ENCODE measurements at regions not wholly inside any gene's neighbourhood (a gene's known extent, or its start where the extent isn't known, plus 50 kb on each side); places are given as distances from the start of the nearest gene placed in this dataset.

- no peak overlapping the region for H3K27ac Mint-ChIP-seq
- DNase-seq (no peak), ATAC-seq (replicated peaks) (no peak)
- no peaks in the 10 kb centered on the region for H3K36me3 Mint-ChIP-seq
- H3K27me3 Mint-ChIP-seq, result peaks cover 0 to 4% of the 10 kb centered on the region in 2 donors
- peaks cover 0 to 5% of the 10 kb centered on the region in 2 donors for H3K9me3 Mint-ChIP-seq
- no peaks in the 10 kb centered on the region for H3K4me1 Mint-ChIP-seq
- H3K4me3 Mint-ChIP-seq, result no peak overlapping the region
Observed at GRCh38 chr3:70608434-70608833, 296.0 kb upstream of the MDFIC2 start.

DNA sequence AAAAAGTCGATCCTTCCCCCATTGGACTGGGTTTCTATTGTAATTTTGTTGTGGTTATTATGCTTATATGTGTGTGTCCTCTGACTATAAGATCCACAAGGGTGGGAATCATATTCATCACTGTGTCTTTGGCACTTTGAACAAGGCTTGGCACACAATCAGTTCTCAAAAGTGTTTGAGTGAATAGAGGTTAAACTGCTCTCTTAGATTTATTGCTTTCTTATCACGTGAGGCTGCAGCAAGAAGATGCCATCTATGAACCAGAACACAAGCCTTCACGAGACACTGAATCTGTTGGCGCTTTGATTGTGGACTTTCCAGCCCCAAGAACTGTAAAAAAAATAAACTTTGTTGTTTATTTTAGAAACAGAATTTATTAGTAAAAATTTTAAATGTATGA, 295.0 kb upstream of the MDFIC2 start:
- ATAC-seq (replicated peaks) (no peak), DNase-seq (no peak)
- no peaks in the 10 kb centered on the region for H3K4me1 Mint-ChIP-seq
- no peaks in the 10 kb centered on the region for H3K9me3 Mint-ChIP-seq
- H3K27ac Mint-ChIP-seq, result no peak overlapping the region
- H3K36me3 Mint-ChIP-seq, result no peaks in the 10 kb centered on the region
- H3K27me3 Mint-ChIP-seq, result peaks cover 0 to 4% of the 10 kb centered on the region in 2 donors
- no peak overlapping the region for H3K4me3 Mint-ChIP-seq

GRCh38 chr3:70606018-70606417, 293.6 kb upstream of the MDFIC2 start:
- no peak overlapping the region for H3K4me3 Mint-ChIP-seq
- no peak for DNase-seq
- H3K27me3 Mint-ChIP-seq, result peaks cover 0 to 4% of the 10 kb centered on the region in 2 donors
- no peak overlapping the region for H3K27ac Mint-ChIP-seq
- no peaks in the 10 kb centered on the region for H3K4me1 Mint-ChIP-seq
- no peaks in the 10 kb centered on the region for H3K36me3 Mint-ChIP-seq
- ATAC-seq (replicated peaks), result no peak
- H3K9me3 Mint-ChIP-seq, result no peaks in the 10 kb centered on the region

- no peaks in the 10 kb centered on the region for H3K4me1 Mint-ChIP-seq
- no peak for ATAC-seq (replicated peaks)
- H3K27ac Mint-ChIP-seq, result no peak overlapping the region
Observed at GRCh38 chr3:70603103-70603502, 290.7 kb upstream of the MDFIC2 start.

GRCh38 chr3:70597312-70597711, 284.9 kb upstream of the MDFIC2 start:
- no peaks in the 10 kb centered on the region for H3K36me3 Mint-ChIP-seq
- H3K27ac Mint-ChIP-seq, result no peak overlapping the region
- no peak overlapping the region for H3K4me3 Mint-ChIP-seq
- H3K27me3 Mint-ChIP-seq, result peaks cover 11% of the 10 kb centered on the region in 2 donors
- no peak for ATAC-seq (replicated peaks)
- DNase-seq, result no peak
- no peaks in the 10 kb centered on the region for H3K9me3 Mint-ChIP-seq
- H3K4me1 Mint-ChIP-seq, result no peaks in the 10 kb centered on the region

More at GRCh38 chr3:70603103-70603502, 290.7 kb upstream of the MDFIC2 start:
- Mint-ChIP-seq H3K9me3 (no peaks in the 10 kb centered on the region), H3K36me3 (no peaks in the 10 kb centered on the region), H3K4me3 (no peak overlapping the region), H3K27me3 (peaks cover 2 to 4% of the 10 kb centered on the region in 2 donors)
- DNase-seq, result no peak

GRCh38 chr3:70583682-70584081, 271.2 kb upstream of the MDFIC2 start:
- DNase-seq, result no peak
- no peak overlapping the region for H3K27ac Mint-ChIP-seq
- ATAC-seq (replicated peaks), result no peak

GRCh38 chr3:70582803-70583202, 270.4 kb upstream of the MDFIC2 start:
- H3K27ac Mint-ChIP-seq, result no peak overlapping the region
- H3K9me3 Mint-ChIP-seq, result no peaks in the 10 kb centered on the region
- H3K27me3 Mint-ChIP-seq, result peaks cover 10 to 11% of the 10 kb centered on the region in 2 donors
- ATAC-seq (replicated peaks) (no peak), DNase-seq (no peak)
- H3K4me1 Mint-ChIP-seq, result no peaks in the 10 kb centered on the region
- no peak overlapping the region for H3K4me3 Mint-ChIP-seq
- no peaks in the 10 kb centered on the region for H3K36me3 Mint-ChIP-seq

More at GRCh38 chr3:70583682-70584081, 271.2 kb upstream of the MDFIC2 start:
- H3K27me3 Mint-ChIP-seq, result peaks cover 5 to 6% of the 10 kb centered on the region in 2 donors
- H3K36me3 Mint-ChIP-seq, result no peaks in the 10 kb centered on the region
- no peak overlapping the region for H3K4me3 Mint-ChIP-seq
- H3K9me3 Mint-ChIP-seq, result no peaks in the 10 kb centered on the region
- no peaks in the 10 kb centered on the region for H3K4me1 Mint-ChIP-seq

DNA sequence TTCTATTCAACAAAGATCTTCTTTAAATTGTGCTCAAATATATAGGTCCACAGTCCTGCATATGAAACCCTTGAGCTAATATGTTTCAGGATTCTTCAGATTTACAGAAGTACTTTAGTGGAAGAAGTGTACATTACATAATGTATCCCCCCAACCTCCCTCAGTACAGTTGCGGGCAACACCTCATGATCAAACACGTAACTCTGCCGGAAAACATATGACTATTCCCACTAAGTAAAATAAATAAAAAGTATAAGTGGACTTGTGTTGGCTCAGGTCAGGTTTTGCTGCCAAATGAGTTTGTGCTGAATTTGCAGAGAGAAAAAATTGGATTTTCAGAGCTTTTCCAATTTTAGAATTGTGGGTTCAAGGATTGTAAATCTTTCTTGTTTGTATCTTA, 267.6 kb upstream of the MDFIC2 start:
- no peaks in the 10 kb centered on the region for H3K36me3 Mint-ChIP-seq
- no peak overlapping the region for H3K4me3 Mint-ChIP-seq
- DNase-seq (no peak), ATAC-seq (replicated peaks) (no peak)
- H3K4me1 Mint-ChIP-seq, result no peaks in the 10 kb centered on the region
- no peak overlapping the region for H3K27ac Mint-ChIP-seq
- no peaks in the 10 kb centered on the region for H3K9me3 Mint-ChIP-seq
- peaks cover 13 to 21% of the 10 kb centered on the region in 2 donors for H3K27me3 Mint-ChIP-seq

- peaks cover 9 to 21% of the 10 kb centered on the region in 2 donors for H3K27me3 Mint-ChIP-seq
- ATAC-seq (replicated peaks), result no peak
- no peak overlapping the region for H3K27ac Mint-ChIP-seq
- DNase-seq, result no peak
- peaks cover 1 to 11% of the 10 kb centered on the region in 2 donors for H3K4me1 Mint-ChIP-seq
- no peaks in the 10 kb centered on the region for H3K36me3 Mint-ChIP-seq
- no peak overlapping the region for H3K4me3 Mint-ChIP-seq
- H3K9me3 Mint-ChIP-seq, result no peaks in the 10 kb centered on the region
Observed at GRCh38 chr3:70571696-70572095, 259.3 kb upstream of the MDFIC2 start.

DNA sequence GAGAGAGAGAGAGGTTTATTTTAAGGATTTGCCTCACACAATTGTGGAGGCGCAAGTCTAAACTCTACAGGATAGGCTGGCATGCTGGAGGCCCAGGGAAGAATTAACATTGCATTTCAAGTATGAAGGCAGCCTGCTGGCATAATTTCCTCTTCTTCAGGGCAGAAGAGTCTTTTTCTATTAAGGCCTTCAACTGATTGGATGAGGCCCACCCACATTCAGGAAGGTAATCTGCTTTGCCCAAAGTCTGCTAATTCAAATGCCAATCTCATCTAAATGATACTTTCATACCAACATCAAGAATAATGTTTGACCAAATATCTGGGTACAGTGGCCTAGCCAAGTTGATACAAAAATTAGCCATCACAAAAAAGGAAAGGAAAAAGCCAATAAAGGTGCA, 258.1 kb upstream of the MDFIC2 start:
- peaks cover 9 to 21% of the 10 kb centered on the region in 2 donors for H3K27me3 Mint-ChIP-seq
- no peak for DNase-seq
- H3K36me3 Mint-ChIP-seq, result no peaks in the 10 kb centered on the region
- peaks cover 1 to 20% of the 10 kb centered on the region in 2 donors for H3K4me1 Mint-ChIP-seq
- no peak overlapping the region for H3K27ac Mint-ChIP-seq
- H3K9me3 Mint-ChIP-seq, result no peaks in the 10 kb centered on the region
- H3K4me3 Mint-ChIP-seq, result no peak overlapping the region
- ATAC-seq (replicated peaks), result no peak

GRCh38 chr3:70568626-70569025, 256.2 kb upstream of the MDFIC2 start:
- peaks cover 0 to 13% of the 10 kb centered on the region in 2 donors for H3K27me3 Mint-ChIP-seq
- DNase-seq (no peak), ATAC-seq (replicated peaks) (no peak)
- no peak overlapping the region for H3K4me3 Mint-ChIP-seq
- H3K27ac Mint-ChIP-seq, result no peak overlapping the region
- H3K4me1 Mint-ChIP-seq, result peaks cover 1 to 20% of the 10 kb centered on the region in 2 donors
- peaks cover 0 to 1% of the 10 kb centered on the region in 2 donors for H3K36me3 Mint-ChIP-seq
- peaks cover 5% of the 10 kb centered on the region in 2 donors for H3K9me3 Mint-ChIP-seq

DNA sequence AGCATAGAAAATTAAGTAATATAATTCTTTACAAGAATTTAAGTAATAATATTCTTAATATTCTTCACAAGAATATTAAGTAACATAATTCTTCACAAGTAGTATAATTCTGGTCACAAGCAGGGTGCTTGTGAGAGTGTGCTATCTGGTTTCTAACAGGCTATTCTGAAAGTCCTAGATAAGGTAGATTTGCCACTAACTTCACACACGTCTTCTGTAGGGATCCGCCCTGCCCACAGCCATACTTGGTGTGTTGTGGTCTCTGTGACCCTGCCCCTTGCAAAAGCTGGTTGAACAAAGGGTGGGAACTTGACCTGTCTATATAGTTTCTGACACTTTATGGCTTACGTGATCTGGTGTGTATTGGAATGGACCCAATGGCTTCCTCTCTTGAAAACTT, 253.4 kb upstream of the MDFIC2 start:
- DNase-seq, result no peak
- H3K4me3 Mint-ChIP-seq, result no peak overlapping the region
- peak overlapping the region; percentile 6 for H3K27ac Mint-ChIP-seq

DNA sequence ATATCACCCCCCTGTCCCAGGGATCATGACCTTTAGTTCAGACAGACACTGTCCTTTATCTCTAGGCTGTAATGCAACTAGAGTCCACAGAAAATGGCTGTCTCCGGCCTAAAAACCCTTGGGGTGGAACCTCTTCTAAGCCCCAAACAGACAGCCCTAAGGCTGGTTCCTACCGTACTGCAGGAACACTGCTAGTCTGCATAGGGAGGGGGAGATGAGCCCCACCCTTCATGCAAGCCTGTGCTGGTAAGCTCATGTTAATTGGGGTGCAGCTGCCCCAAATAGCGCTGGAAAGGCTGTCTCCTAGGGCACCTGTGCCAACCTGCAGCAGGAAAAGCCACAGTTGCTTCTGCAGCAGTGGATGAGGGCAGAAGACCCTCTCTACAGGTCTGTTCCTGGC, 252.1 kb upstream of the MDFIC2 start:
- H3K9me3 Mint-ChIP-seq, result peaks cover 6 to 10% of the 10 kb centered on the region in 2 donors
- DNase-seq (no peak), ATAC-seq (replicated peaks) (no peak)
- no peak overlapping the region for H3K4me3 Mint-ChIP-seq
- no peak overlapping the region for H3K27ac Mint-ChIP-seq
- peaks cover 0 to 1% of the 10 kb centered on the region in 2 donors for H3K36me3 Mint-ChIP-seq
- H3K27me3 Mint-ChIP-seq, result peaks cover 0 to 4% of the 10 kb centered on the region in 2 donors
- peaks cover 5 to 28% of the 10 kb centered on the region in 2 donors for H3K4me1 Mint-ChIP-seq

More for the DNA sequence above, 253.4 kb upstream of the MDFIC2 start:
- peaks cover 5 to 28% of the 10 kb centered on the region in 2 donors for H3K4me1 Mint-ChIP-seq
- peaks cover 0 to 1% of the 10 kb centered on the region in 2 donors for H3K36me3 Mint-ChIP-seq
- peaks cover 6 to 10% of the 10 kb centered on the region in 2 donors for H3K9me3 Mint-ChIP-seq
- peaks cover 0 to 4% of the 10 kb centered on the region in 2 donors for H3K27me3 Mint-ChIP-seq
- no peak for ATAC-seq (replicated peaks)

GRCh38 chr3:70561796-70562195, 249.4 kb upstream of the MDFIC2 start:
- H3K9me3 Mint-ChIP-seq, result peaks cover 6 to 10% of the 10 kb centered on the region in 2 donors
- DNase-seq (no peak), ATAC-seq (replicated peaks) (no peak)
- H3K4me1 Mint-ChIP-seq, result peaks cover 11 to 34% of the 10 kb centered on the region in 2 donors
- peaks cover 0 to 1% of the 10 kb centered on the region in 2 donors for H3K36me3 Mint-ChIP-seq
- peaks cover 0 to 4% of the 10 kb centered on the region in 2 donors for H3K27me3 Mint-ChIP-seq
- no peak overlapping the region for H3K4me3 Mint-ChIP-seq
- no peak overlapping the region for H3K27ac Mint-ChIP-seq

DNA sequence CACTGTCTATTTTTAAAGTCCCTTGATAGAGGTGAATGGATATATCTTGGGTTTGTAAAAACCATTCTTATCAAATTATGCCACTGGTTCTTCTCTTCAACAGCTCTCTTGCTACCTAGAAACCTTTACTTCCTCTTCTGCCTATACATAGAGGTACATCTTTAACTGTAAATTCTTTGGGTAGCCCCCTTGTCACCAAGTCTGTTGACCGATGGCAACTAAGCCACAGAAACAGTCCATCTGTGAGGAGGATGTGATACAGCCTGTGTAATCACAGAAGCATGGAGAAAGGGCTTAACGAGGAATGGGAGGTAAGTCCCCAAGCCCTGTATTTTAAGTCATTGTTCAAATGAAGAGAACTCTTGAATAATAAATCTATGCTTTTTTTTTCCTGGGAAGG, 246.5 kb upstream of the MDFIC2 start:
- ATAC-seq (replicated peaks), result peak; percentile 99
- Mint-ChIP-seq H3K4me1 (peaks cover 11 to 29% of the 10 kb centered on the region in 2 donors), H3K9me3 (peaks cover 4 to 8% of the 10 kb centered on the region in 2 donors), H3K27me3 (no peaks in the 10 kb centered on the region), H3K4me3 (no peak overlapping the region), H3K27ac (peak overlapping the region; percentile 25), H3K36me3 (no peaks in the 10 kb centered on the region)
- DNase-seq, result peak; percentile 32
